Loucy (cell line): ENCODE measurements at regions not wholly inside any gene's neighbourhood (a gene's known extent, or its start where the extent isn't known, plus 50 kb on each side); places are given as distances from the start of the nearest gene placed in this dataset.

ENCODE experiments used
- H2AFZ ChIP-seq: fragments of 200-600 bp; sonication (generic); 2 replicates; pipeline ENCODE4 v1.6.0; 2016; ENCODE audit warnings: antibody characterized with exemption, mild to moderate bottlenecking, low read length, moderate library complexity
- H3F3A ChIP-seq: fragments of 200-600 bp; 2 replicates; pipeline ENCODE4 v1.6.0; 2016; ENCODE audit warnings: antibody characterized with exemption, low read depth, mild to moderate bottlenecking
- H3K27me3 ChIP-seq: fragments of 200-600 bp; sonication (generic); 2 replicates; pipeline ENCODE4 v1.6.1; 2014; ENCODE audit warnings: low read length, mild to moderate bottlenecking; ENCODE audit not compliant: insufficient read depth, poor library complexity, severe bottlenecking
- H3K36me3 ChIP-seq: fragments of 200-600 bp; sonication (generic); 2 replicates; pipeline ENCODE4 v1.6.1; 2016; ENCODE audit warnings: low read length; ENCODE audit not compliant: insufficient read depth
- H3K4me1 ChIP-seq: fragments of 200-600 bp; sonication (generic); 2 replicates; pipeline ENCODE4 v1.5.1; 2014; ENCODE audit warnings: low read length, mild to moderate bottlenecking; ENCODE audit not compliant: insufficient read depth, poor library complexity, severe bottlenecking
- H3K4me2 ChIP-seq: fragments of 200-600 bp; sonication (generic); 2 replicates; pipeline ENCODE4 v1.6.0; 2014; ENCODE audit warnings: antibody characterized with exemption, low read length, low read depth, mild to moderate bottlenecking; ENCODE audit not compliant: poor library complexity, severe bottlenecking
- H3K4me3 ChIP-seq: fragments of 200-600 bp; sonication (generic); 2 replicates; pipeline ENCODE4 v1.5.1; 2014; ENCODE audit warnings: low read length, mild to moderate bottlenecking, mixed read lengths; ENCODE audit not compliant: poor library complexity, severe bottlenecking
- H3K79me2 ChIP-seq: fragments of 200-600 bp; sonication (generic); 2 replicates; pipeline ENCODE4 v1.6.1; 2014; ENCODE audit warnings: low read length; ENCODE audit not compliant: insufficient read depth
- H3K9ac ChIP-seq: fragments of 200-600 bp; sonication (generic); 2 replicates; pipeline ENCODE4 v1.6.0; 2014; ENCODE audit warnings: mild to moderate bottlenecking, low read depth, low read length, moderate library complexity; ENCODE audit not compliant: poor library complexity, severe bottlenecking
- H3K9me2 ChIP-seq: fragments of 200-600 bp; sonication (generic); replicated peaks from 2 replicates; pipeline ENCODE4 v1.6.1; 2016; ENCODE audit warnings: low read depth, low read length, mixed read lengths
- H3K9me3 ChIP-seq: fragments of 200-600 bp; sonication (generic); 2 replicates; pipeline ENCODE4 v1.6.1; 2014; ENCODE audit warnings: mild to moderate bottlenecking, antibody characterized with exemption, low read length, low read depth; ENCODE audit not compliant: insufficient read depth
- H4K20me1 ChIP-seq: fragments of 200-600 bp; sonication (generic); 2 replicates; pipeline ENCODE4 v1.6.0; 2014; ENCODE audit warnings: antibody characterized with exemption, low read length, mild to moderate bottlenecking; ENCODE audit not compliant: insufficient read depth, poor library complexity, severe bottlenecking
- CTCF ChIP-seq: fragments of 200-600 bp; sonication (generic); conservative IDR thresholded peaks from 2 replicates; pipeline ENCODE4 v1.5.1; 2014; ENCODE audit warnings: mild to moderate bottlenecking, antibody characterized with exemption, low read length
- EZH2phosphoT487 ChIP-seq: fragments of 200-600 bp; IDR thresholded peaks from 2 replicates; pipeline ENCODE4 v1.6.1; 2018; ENCODE audit warnings: antibody characterized with exemption, mild to moderate bottlenecking, moderate library complexity, borderline replicate concordance

GRCh38 chrX:137427816-137428215 lies 138.1 kb upstream of the ZIC3 start:
- no peaks in the 10 kb centered on the region for H4K20me1 ChIP-seq
- TF ChIP-seq EZH2phosphoT487 (no peak), CTCF (no peak)
- no peak overlapping the region for H3K4me2 ChIP-seq
- H3K36me3 ChIP-seq = no peaks in the 10 kb centered on the region
- H3F3A ChIP-seq = no peaks in the 10 kb centered on the region
- H3K4me3 ChIP-seq = no peak overlapping the region
- no peak overlapping the region for H2AFZ ChIP-seq
- H3K4me1 ChIP-seq = no peaks in the 10 kb centered on the region
- H3K9me3 ChIP-seq = no peaks in the 10 kb centered on the region
- H3K27me3 ChIP-seq = no peaks in the 10 kb centered on the region
- H3K79me2 ChIP-seq = no peaks in the 10 kb centered on the region
- H3K9me2 ChIP-seq = no peaks in the 10 kb centered on the region
- no peak overlapping the region for H3K9ac ChIP-seq

GRCh38 chrX:137427426-137427778 lies 138.5 kb upstream of the ZIC3 start:
- no peak for TF ChIP-seq CTCF
- no peak for TF ChIP-seq EZH2phosphoT487
- no peaks in the 10 kb centered on the region for H3K79me2 ChIP-seq
- no peaks in the 10 kb centered on the region for H3K9me3 ChIP-seq
- H3K4me2 ChIP-seq = no peak overlapping the region
- H3K9me2 ChIP-seq = no peaks in the 10 kb centered on the region
- H3K4me3 ChIP-seq = no peak overlapping the region
- H3K9ac ChIP-seq = no peak overlapping the region
- H2AFZ ChIP-seq = no peak overlapping the region
- no peaks in the 10 kb centered on the region for H3K4me1 ChIP-seq
- H4K20me1 ChIP-seq = no peaks in the 10 kb centered on the region
- no peaks in the 10 kb centered on the region for H3K36me3 ChIP-seq
- no peaks in the 10 kb centered on the region for H3F3A ChIP-seq
- H3K27me3 ChIP-seq = no peaks in the 10 kb centered on the region

GRCh38 chrX:137426695-137427425 lies 139.1 kb upstream of the ZIC3 start:
- Histone ChIP-seq H3K4me2 (no peak overlapping the region), H2AFZ (no peak overlapping the region), H3K9ac (no peak overlapping the region), H3K9me3 (no peaks in the 10 kb centered on the region), H3K27me3 (no peaks in the 10 kb centered on the region), H4K20me1 (no peaks in the 10 kb centered on the region), H3K4me1 (no peaks in the 10 kb centered on the region), H3K4me3 (no peak overlapping the region), H3K9me2 (no peaks in the 10 kb centered on the region), H3F3A (no peaks in the 10 kb centered on the region), H3K36me3 (no peaks in the 10 kb centered on the region), H3K79me2 (no peaks in the 10 kb centered on the region)
- TF ChIP-seq CTCF (no peak), EZH2phosphoT487 (no peak)
